Nephron progenitor cell (in vitro differentiated cells): ENCODE measurements at regions not wholly inside any gene's neighbourhood (a gene's known extent, or its start where the extent isn't known, plus 50 kb on each side); places are given as distances from the start of the nearest gene placed in this dataset.
"Not testable (repeated sequence)": the region's sequence is repeated elsewhere in the genome, so short reads cannot be mapped to it uniquely, and the experiment has no call there.

Experiments used
- DNase-seq: peaks from one replicate; pipeline ENCODE4 v3.0.0; 2021
- H3K27ac Mint-ChIP-seq: 2 replicates; pipeline ENCODE4 v1.8.0; 2021; ENCODE audit warnings: mild to moderate bottlenecking, moderate library complexity, mixed read lengths
- H3K27me3 Mint-ChIP-seq: 2 replicates; pipeline ENCODE4 v1.8.0; 2021; ENCODE audit warnings: mild to moderate bottlenecking, low read depth, mixed read lengths; ENCODE audit not compliant: poor library complexity
- H3K36me3 Mint-ChIP-seq: 2 replicates; pipeline ENCODE4 v1.8.0; 2021; ENCODE audit warnings: low read depth, mixed read lengths
- H3K4me1 Mint-ChIP-seq: 2 replicates; pipeline ENCODE4 v1.8.0; 2021; ENCODE audit warnings: mixed read lengths
- H3K4me3 Mint-ChIP-seq: 2 replicates; pipeline ENCODE4 v1.8.0; 2021; ENCODE audit warnings: mild to moderate bottlenecking, moderate library complexity, mixed read lengths
- H3K9me3 Mint-ChIP-seq: 2 replicates; pipeline ENCODE4 v1.8.0; 2021; ENCODE audit warnings: mild to moderate bottlenecking, moderate library complexity, mixed read lengths
- TF ChIP-seq, protein P1 (sequence below): fragments of 200-600 bp; sonication (generic); IDR thresholded peaks from 2 replicates; pipeline ENCODE4 v1.5.0; 2021; ENCODE audit warnings: antibody characterized with exemption

GRCh38 chr1:117759535-117759934 lies 153.7 kb downstream of the TENT5C start:
- H3K9me3 Mint-ChIP-seq = peaks cover 17% of the 10 kb centered on the region
- no peak overlapping the region for H3K4me3 Mint-ChIP-seq
- H3K36me3 Mint-ChIP-seq = peaks cover 5% of the 10 kb centered on the region
- H3K4me1 Mint-ChIP-seq = peaks cover 11% of the 10 kb centered on the region
- peaks cover 4% of the 10 kb centered on the region for H3K27me3 Mint-ChIP-seq
- no peak for DNase-seq
- H3K27ac Mint-ChIP-seq = no peak overlapping the region
- TF ChIP-seq, protein P1, sequence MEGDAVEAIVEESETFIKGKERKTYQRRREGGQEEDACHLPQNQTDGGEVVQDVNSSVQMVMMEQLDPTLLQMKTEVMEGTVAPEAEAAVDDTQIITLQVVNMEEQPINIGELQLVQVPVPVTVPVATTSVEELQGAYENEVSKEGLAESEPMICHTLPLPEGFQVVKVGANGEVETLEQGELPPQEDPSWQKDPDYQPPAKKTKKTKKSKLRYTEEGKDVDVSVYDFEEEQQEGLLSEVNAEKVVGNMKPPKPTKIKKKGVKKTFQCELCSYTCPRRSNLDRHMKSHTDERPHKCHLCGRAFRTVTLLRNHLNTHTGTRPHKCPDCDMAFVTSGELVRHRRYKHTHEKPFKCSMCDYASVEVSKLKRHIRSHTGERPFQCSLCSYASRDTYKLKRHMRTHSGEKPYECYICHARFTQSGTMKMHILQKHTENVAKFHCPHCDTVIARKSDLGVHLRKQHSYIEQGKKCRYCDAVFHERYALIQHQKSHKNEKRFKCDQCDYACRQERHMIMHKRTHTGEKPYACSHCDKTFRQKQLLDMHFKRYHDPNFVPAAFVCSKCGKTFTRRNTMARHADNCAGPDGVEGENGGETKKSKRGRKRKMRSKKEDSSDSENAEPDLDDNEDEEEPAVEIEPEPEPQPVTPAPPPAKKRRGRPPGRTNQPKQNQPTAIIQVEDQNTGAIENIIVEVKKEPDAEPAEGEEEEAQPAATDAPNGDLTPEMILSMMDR = no peak

DNA sequence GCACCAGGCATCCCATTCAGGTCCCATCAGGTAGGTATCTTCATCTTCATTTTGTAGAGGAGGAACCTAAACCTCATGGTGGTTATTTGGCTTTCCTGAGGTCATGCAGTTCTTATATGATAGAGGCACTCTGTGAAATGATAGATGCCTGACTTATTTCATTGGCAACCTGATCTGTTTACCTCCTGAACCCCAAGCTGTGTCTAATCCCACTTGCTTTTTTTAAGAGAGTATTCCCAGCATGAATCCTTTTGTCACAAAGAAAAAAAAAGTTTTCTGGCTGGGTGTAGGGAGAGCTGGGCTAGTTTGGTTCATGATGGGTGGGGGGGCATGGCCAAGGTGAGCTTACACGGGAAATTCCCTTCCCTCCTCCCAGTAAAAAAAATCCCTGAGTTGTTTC lies 154.2 kb downstream of the TENT5C start:
- Mint-ChIP-seq H3K27me3 (peaks cover 6% of the 10 kb centered on the region), H3K27ac (no peak overlapping the region), H3K4me3 (no peak overlapping the region), H3K9me3 (peaks cover 23% of the 10 kb centered on the region), H3K4me1 (peaks cover 11% of the 10 kb centered on the region), H3K36me3 (peaks cover 5% of the 10 kb centered on the region)
- TF ChIP-seq, protein P1 = no peak
- DNase-seq = no peak

GRCh38 chr1:117760485-117760884 lies 154.6 kb downstream of the TENT5C start:
- Mint-ChIP-seq H3K27me3 (peaks cover 7% of the 10 kb centered on the region), H3K27ac (no peak overlapping the region), H3K36me3 (peaks cover 5% of the 10 kb centered on the region), H3K4me3 (no peak overlapping the region), H3K9me3 (peaks cover 27% of the 10 kb centered on the region), H3K4me1 (peaks cover 11% of the 10 kb centered on the region)
- DNase-seq = no peak
- TF ChIP-seq, protein P1 = no peak

- H3K4me1 Mint-ChIP-seq, H3K4me3 Mint-ChIP-seq, DNase-seq, H3K27ac Mint-ChIP-seq, H3K36me3 Mint-ChIP-seq, H3K27me3 Mint-ChIP-seq: not testable (repeated sequence)
- peaks cover 81% of the 10 kb centered on the region for H3K9me3 Mint-ChIP-seq
Observed at GRCh38 chr1:117767756-117768155, 161.7 kb downstream of the GDAP2 start.

DNA sequence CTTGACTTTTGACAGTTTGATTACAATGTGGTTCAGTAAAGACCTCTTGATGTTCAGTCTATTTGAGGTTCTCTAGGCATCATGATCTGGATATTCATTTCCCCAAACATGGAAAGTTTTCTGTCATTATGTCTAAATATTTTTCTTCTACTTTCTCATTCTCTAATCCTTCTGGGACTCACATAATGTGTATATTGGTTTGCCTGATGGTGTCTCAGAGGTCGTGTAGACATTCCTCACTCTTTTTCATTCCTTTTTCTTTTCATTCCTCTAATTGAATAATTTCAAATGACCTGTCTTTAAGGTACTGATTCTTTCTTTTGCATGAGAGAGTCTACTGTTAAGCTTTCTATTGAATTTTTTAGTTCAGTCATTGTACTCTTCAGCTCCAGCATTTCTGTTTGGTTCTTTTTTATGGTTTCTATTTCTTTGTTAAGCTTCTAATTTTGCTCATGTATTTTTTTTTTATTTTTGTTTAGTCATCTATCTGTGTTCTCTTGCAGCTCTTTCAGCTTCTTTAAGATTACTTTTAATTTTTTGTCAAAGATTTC lies 158.4 kb downstream of the GDAP2 start:
- H3K4me1 Mint-ChIP-seq = no peaks in the 10 kb centered on the region
- TF ChIP-seq, protein P1 = no peak

GRCh38 chr1:117779364-117779763 lies 150.1 kb downstream of the GDAP2 start:
- no peak for DNase-seq
- Mint-ChIP-seq H3K9me3 (peaks cover 20% of the 10 kb centered on the region), H3K36me3 (no peaks in the 10 kb centered on the region), H3K4me1 (peaks cover 32% of the 10 kb centered on the region), H3K27ac (no peak overlapping the region), H3K27me3 (peaks cover 11% of the 10 kb centered on the region), H3K4me3 (no peak overlapping the region)
- TF ChIP-seq, protein P1 = no peak

More for the DNA sequence above, 158.4 kb downstream of the GDAP2 start:
- Mint-ChIP-seq H3K4me3 (no peak overlapping the region), H3K9me3 (peaks cover 75% of the 10 kb centered on the region), H3K27me3 (peaks cover 8% of the 10 kb centered on the region), H3K36me3 (peaks cover 7% of the 10 kb centered on the region), H3K27ac (no peak overlapping the region)
- no peak for DNase-seq
